ENCODE measurements at regions not wholly inside any gene's neighbourhood (a gene's known extent, or its start where the extent isn't known, plus 50 kb on each side); places are given as distances from the start of the nearest gene placed in this dataset.

- DNase-seq (ENCODE audit: low read depth), result no peak
Measured at GRCh38 chr1:72648465-72648864, 366.1 kb upstream of the NEGR1 start.

DNA sequence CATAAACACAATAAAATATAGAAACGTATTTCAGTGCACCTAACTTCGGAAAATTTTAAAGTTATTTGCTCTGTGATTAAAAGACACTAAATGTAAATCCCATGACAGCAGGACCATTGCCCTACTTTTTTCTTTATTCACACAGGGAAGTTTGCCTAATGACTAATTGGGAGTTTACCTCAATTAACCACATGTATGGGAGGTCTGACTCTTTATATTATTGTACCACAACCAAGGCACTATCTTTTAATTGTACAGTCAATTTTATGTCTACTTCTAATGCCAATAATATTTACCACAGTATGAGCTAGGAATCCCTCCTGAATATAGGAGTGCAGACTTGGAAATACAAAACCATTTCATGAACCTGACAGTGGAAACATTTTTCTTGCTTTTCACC lies 360.8 kb upstream of the NEGR1 start:
- DNase-seq (ENCODE audit: low read depth), result no peak

- DNase-seq (ENCODE audit: low read depth), result no peak
Measured at GRCh38 chr1:72637593-72637992, 355.3 kb upstream of the NEGR1 start.

DNA sequence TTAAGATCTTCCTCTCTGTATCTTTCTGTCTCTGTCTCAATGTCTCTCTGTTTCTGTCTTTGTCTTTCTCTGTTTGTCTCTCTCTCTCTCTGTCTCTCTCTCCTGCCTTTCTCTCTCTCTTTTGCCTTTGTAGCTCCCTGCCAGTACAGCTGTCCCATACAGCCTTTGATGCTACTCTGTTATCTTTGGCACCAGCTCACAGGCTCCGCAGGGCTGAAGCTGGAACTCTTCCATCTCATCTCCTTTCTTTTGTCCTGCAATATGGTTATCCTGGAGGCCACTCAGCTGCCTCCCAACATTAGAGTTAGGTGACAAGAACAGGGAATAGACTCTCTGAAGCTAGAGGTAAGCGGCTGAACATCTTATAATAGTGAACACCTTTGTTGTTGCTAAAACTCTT lies 354.3 kb upstream of the NEGR1 start:
- no peak for DNase-seq (ENCODE audit: low read depth)

DNA sequence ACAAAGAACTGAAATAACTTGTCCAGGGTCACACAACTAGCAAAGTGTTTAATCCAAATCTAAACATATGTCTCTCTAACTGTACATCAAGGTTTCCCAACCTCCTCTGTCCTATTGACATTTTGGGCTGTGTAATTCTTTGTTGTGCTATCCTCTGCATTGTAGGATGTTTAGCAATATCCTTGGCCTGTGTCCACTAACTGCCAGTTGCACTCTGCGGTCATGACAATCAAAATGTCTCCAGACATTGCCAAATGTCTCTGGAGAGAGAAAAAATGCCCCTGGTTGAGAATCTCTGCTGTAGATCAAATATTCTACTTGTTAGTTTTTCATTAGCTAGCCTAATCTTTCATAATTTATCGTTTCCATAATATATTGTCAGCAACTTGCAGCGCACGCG lies 353.4 kb upstream of the NEGR1 start:
- DNase-seq (ENCODE audit: low read depth), result peak; percentile 31

DNA sequence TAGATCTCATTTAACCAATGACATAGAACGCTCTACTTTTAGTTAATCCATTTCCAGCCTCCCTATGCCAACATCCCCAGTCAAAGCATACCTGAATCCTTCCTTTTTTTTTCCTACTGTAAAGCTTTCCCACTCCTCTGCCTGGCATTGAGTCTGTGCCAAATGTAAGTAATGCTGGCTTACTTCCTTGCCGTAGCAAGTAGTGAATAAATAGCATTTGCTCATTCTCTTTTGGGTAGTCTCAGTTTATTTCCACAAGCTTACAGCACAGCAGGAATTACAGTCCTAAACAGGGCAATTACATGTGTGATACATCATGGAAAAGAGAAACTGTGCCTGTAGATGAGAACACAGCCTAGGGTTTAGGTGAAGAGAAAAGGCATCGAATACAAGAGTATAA lies 352.6 kb upstream of the NEGR1 start:
- no peak for DNase-seq (ENCODE audit: low read depth)

DNA sequence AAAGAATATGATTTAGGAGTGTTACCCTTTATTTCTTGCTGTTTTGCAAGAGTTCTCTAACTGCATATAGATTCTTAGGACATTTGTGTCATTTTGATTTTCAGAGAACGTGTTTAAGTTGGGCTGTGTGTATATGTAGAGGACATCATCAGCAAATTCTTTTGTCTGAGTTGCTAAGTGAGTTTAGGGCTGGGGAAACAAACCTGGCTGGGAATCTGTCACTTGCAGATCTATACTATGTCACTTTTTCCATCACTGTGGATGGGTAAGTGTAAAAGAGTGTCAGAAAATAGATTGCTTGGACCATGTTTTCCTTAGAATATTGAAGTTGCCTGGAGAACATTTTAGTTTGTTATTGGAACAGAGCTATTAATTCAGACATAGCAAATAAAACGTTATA lies 349.1 kb upstream of the NEGR1 start:
- DNase-seq (ENCODE audit: low read depth), result no peak

DNA sequence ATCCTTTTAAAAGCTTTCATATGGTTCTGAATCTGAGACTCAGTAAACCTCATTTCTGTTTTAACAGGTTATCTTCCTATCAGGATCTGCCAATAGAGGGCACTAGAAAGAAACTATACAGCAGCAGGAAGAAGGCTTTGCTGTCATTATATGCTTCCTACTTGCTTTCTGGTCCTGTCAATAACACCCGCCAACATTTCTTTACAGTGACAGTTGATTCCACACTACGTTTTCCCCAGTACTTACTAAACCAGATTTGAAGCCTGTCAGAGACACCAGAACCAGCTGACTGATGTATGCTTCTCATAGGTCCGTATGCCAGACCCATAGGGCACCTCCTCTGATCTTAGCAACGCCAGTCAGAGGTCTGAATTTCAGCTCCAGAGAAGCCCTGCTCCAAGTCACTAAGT lies 341.0 kb upstream of the NEGR1 start:
- peak; percentile 36 for DNase-seq (ENCODE audit: low read depth)

DNA sequence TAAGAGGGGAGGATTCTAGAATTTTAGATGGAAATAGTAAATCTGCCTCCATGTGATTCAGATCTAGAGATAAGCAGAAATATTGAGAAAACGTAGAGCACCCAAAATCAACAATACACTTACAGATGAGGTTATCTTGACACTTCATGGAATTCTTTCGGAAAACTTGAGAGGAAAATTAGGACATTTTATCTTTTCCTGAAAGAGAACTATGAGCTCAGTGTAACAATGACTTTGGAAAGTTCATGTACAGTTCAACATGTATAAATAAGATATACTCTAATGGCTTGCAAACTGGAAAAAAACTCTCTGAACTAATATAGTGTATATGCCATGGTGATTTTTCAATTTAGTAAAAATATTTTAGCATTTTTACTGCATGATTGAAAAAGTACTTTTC lies 338.1 kb upstream of the NEGR1 start:
- no peak for DNase-seq (ENCODE audit: low read depth)

GRCh38 chr1:72606216-72606810 lies 324.0 kb upstream of the NEGR1 start:
- no peak for DNase-seq (ENCODE audit: low read depth)

GRCh38 chr1:72601035-72601674 lies 318.8 kb upstream of the NEGR1 start:
- DNase-seq (ENCODE audit: low read depth), result no peak

DNA sequence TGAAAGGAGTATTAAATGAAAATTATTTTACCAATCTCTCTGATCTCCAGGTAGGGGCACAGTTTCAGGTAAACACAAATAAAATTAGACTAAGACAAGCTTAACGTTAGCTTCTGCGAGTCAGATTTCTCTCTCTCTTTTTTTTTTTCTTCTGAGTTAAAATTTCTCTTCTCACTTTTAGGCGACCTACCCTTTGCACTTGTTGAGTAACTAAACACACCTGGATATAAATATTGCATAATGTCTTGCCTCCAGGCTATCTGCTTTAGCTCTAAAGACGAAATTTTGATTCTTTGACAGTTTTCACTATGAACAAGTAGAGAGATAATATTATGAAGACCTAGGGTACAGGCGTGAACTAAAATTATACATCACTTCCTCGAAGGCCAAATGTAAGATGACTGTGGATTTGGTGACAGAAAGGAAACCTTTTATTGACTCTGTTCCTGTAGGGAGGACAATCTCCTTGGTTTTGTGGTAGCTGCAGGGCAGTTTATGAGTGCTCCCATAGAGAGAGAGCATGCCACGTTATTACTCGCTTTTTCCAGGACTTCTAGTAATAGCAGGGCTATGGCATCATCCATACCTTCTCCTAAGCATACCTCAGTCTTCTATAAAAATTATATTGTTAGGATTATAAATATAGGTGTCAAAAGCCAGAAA lies 303.8 kb upstream of the NEGR1 start:
- DNase-seq (ENCODE audit: low read depth), result no peak

GRCh38 chr1:72579629-72580028 lies 297.3 kb upstream of the NEGR1 start:
- no peak for DNase-seq (ENCODE audit: low read depth)

- DNase-seq (ENCODE audit: low read depth), result no peak
Measured at GRCh38 chr1:72570815-72571214, 288.5 kb upstream of the NEGR1 start.

GRCh38 chr1:72568113-72568512 lies 285.8 kb upstream of the NEGR1 start:
- DNase-seq (ENCODE audit: low read depth), result no peak

DNA sequence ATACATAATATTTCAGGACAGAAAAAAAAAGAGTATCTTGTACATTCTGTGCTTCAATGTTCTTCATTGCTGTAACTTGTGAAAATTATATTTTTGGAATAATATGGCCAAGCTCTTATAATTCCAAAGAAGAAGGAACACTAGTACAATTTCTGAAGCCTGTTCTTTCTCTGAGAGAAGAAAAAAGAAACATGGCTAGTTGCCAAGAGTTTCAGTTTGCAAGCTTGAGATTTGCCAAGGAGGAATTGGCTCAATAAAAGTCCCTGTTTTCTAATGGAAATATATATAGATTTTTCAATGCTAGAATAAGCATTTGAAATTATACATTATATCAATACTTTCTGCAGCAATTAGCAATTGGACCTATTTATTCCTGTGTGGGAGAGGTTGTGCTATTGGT lies 285.2 kb upstream of the NEGR1 start:
- peak; percentile 22 for DNase-seq (ENCODE audit: low read depth)

GRCh38 chr1:72564749-72565148 lies 282.4 kb upstream of the NEGR1 start:
- DNase-seq (ENCODE audit: low read depth), result no peak

DNA sequence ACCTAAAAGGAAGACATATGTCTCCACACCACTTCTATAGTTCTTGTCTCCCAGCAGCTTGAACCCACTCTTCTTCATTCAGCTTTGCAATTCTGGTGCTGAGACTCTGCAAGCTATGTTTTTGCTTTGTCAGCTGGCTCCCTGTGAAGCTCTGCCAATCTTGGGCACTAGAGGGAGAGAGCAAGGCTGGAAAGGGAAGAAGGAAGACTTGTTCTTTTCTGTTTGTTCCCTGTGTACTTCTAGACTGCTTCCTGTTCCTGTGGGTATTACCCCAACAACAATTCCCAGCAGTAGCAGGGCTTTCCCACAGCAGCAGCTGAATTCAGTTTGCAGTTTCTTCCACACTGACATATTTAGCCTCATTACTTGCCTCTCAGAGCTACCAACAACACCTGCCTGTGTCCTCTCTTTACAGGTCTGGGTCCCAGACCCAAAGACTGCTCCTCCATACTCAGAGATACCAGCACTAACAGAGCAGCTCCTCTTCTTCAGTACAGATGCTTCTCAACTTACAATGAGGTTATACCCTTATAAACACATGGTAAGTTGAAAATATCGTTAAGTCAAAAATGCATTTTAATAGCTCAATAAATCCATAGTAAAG lies 275.2 kb upstream of the NEGR1 start:
- peak; percentile 21 for DNase-seq (ENCODE audit: low read depth)

DNA sequence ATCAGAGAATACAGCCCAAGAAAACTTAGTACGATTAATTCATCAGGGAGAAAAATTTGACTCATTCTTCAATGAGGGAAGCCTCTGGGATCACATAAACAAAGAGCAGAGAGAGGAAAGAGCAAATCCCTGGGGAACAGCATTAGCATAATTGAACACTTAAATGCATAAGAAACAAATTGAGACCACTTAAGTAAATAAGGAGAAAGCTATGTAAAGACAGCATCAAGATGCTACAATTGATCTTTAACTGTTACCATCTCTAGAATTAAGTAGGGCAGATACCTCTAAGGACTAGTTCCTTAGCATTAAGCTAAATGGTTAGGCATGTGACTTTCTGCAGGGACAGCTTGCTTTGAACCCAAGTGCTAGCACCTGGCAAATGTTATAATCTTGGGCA lies 265.1 kb upstream of the NEGR1 start:
- no peak for DNase-seq (ENCODE audit: low read depth)

- DNase-seq (ENCODE audit: low read depth), result no peak
Measured at GRCh38 chr1:72540674-72541073, 258.3 kb upstream of the NEGR1 start.

- no peak for DNase-seq (ENCODE audit: low read depth)
Measured at GRCh38 chr1:72535470-72535869, 253.1 kb upstream of the NEGR1 start.

DNA sequence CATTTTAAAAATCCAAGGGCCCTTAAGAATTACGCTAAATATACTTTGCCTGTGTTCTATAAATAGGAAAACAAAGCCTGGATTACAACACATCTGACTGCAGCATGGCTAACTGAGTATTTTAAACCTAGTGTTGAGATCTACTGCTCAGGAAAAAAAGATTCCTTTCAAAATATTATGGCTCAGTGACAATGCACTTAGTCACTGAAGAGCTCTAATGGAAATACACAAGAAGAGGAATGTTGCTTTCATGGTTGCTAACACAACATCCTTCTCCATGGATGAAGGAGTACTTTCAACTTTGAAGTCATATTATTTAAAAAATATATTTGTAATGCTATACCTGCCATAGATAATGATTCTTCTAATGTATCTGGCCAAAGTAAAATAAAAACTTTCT lies 248.3 kb upstream of the NEGR1 start:
- DNase-seq (ENCODE audit: low read depth), result no peak

DNA sequence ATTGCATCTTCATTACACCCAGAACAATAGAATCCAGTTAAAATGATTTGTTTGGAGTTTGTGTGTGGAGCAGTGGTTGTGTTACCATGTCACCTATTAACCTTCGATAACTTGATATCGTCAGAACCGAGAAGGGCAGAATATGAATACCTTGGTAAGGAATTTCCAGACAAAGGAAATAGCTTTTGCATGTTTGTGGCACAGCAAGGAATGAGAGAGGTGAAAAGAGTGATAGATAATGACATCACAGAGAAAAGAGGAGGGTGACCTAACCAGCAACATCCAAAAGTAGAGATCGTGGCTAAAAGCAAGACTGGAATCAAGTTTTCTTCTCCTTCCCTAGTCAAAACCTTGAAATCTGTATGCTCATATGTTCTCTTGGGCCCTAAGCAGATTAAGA lies 244.6 kb upstream of the NEGR1 start:
- no peak for DNase-seq (ENCODE audit: low read depth)
